Mesenchymal stem cell (in vitro differentiated cells and primary cell): ENCODE measurements at regions not wholly inside any gene's neighbourhood (a gene's known extent, or its start where the extent isn't known, plus 50 kb on each side); places are given as distances from the start of the nearest gene placed in this dataset.

Experiments used
- DNase-seq: peaks from one replicate; pipeline ENCODE4 v3.0.0-alpha.2; 2013
- H2AFZ ChIP-seq: one replicate; pipeline ENCODE4 v1.6.1; 2013; ENCODE audit warnings: low read depth, mild to moderate bottlenecking, control low read depth, inconsistent platforms, low read length, moderate library complexity
- H2AK5ac ChIP-seq: 2 replicates; pipeline ENCODE4 v1.6.1; 2013; ENCODE audit warnings: low read length, moderate library complexity, mild to moderate bottlenecking, inconsistent platforms; ENCODE audit not compliant: severe bottlenecking
- H2BK120ac ChIP-seq: one replicate; pipeline ENCODE4 v1.6.1; 2013; ENCODE audit warnings: low read depth, mild to moderate bottlenecking, inconsistent platforms, low read length, moderate library complexity
- H2BK12ac ChIP-seq, 2 experiments: one replicate each; pipeline ENCODE4 v1.6.1; 2013; ENCODE audit warnings: inconsistent platforms in 2 of 2, low read length in 2 of 2, mild to moderate bottlenecking in 2 of 2, moderate library complexity in 2 of 2, control low read depth in 1 of 2
- H2BK15ac ChIP-seq: one replicate; pipeline ENCODE4 v1.6.1; 2013; ENCODE audit warnings: mild to moderate bottlenecking, low read depth, inconsistent platforms; ENCODE audit not compliant: poor library complexity, severe bottlenecking
- H2BK5ac ChIP-seq: 2 replicates; pipeline ENCODE4 v1.6.1; 2013; ENCODE audit warnings: low read depth, mild to moderate bottlenecking, low read length, control low read depth, inconsistent platforms; ENCODE audit not compliant: poor library complexity, severe bottlenecking
- H3K14ac ChIP-seq, 2 experiments: one replicate each; pipeline ENCODE4 v1.6.1; 2013; ENCODE audit warnings: inconsistent platforms in 2 of 2, low read length in 2 of 2, control low read depth in 1 of 2, mild to moderate bottlenecking in 1 of 2, moderate library complexity in 1 of 2
- H3K18ac ChIP-seq, 2 experiments: one replicate each; pipeline ENCODE4 v1.6.1; 2013; ENCODE audit warnings: inconsistent platforms in 2 of 2, low read length in 2 of 2, control low read depth in 1 of 2, low read depth in 1 of 2, mild to moderate bottlenecking in 1 of 2
- H3K23ac ChIP-seq, 2 experiments: one replicate each; pipeline ENCODE4 v1.6.1; 2013; ENCODE audit warnings: inconsistent platforms in 2 of 2, low read length in 2 of 2, mild to moderate bottlenecking in 2 of 2, moderate library complexity in 2 of 2, control low read depth in 1 of 2
- H3K27ac ChIP-seq: 2 replicates; pipeline ENCODE4 v1.5.1; 2013; ENCODE audit warnings: mild to moderate bottlenecking, moderate library complexity, low read length, control low read depth, inconsistent platforms; ENCODE audit not compliant: poor library complexity, severe bottlenecking
- H3K27me3 ChIP-seq, 2 experiments: 2 replicates each; pipeline versions ENCODE4 v1.6.1 to v1.7.0; 2013; ENCODE audit warnings: low read length in 2 of 2, mild to moderate bottlenecking in 2 of 2, moderate library complexity in 2 of 2, control low read depth in 1 of 2, inconsistent platforms in 1 of 2; ENCODE audit not compliant: control insufficient read depth in 1 of 2, insufficient read depth in 1 of 2
- H3K36me3 ChIP-seq, 2 experiments: 2 replicates each; pipeline versions ENCODE4 v1.6.1 to v1.7.0; 2013; ENCODE audit warnings: low read length in 2 of 2, control low read depth in 1 of 2, inconsistent platforms in 1 of 2, low read depth in 1 of 2, mild to moderate bottlenecking in 1 of 2; ENCODE audit not compliant: insufficient read depth in 2 of 2, control insufficient read depth in 1 of 2
- H3K4ac ChIP-seq, 2 experiments: one replicate each; pipeline ENCODE4 v1.6.1; 2013; ENCODE audit warnings: inconsistent platforms in 2 of 2, low read length in 2 of 2, mild to moderate bottlenecking in 2 of 2, moderate library complexity in 2 of 2, control low read depth in 1 of 2, low read depth in 1 of 2
- H3K4me1 ChIP-seq: 2 replicates; pipeline ENCODE4 v1.6.1; 2013; ENCODE audit warnings: low read depth, low read length, control low read depth; ENCODE audit not compliant: control insufficient read depth, insufficient read depth
- H3K4me2 ChIP-seq: 2 replicates; pipeline ENCODE4 v1.6.1; 2013; ENCODE audit warnings: low read length, mild to moderate bottlenecking, inconsistent platforms; ENCODE audit not compliant: poor library complexity, severe bottlenecking
- H3K4me3 ChIP-seq, 2 experiments: 2 replicates each; pipeline versions ENCODE4 v1.5.1 to v1.7.0; 2013; ENCODE audit warnings: low read length in 2 of 2, mild to moderate bottlenecking in 2 of 2, control low read depth in 1 of 2, low read depth in 1 of 2; ENCODE audit not compliant: insufficient read depth in 1 of 2
- H3K79me1 ChIP-seq: replicated peaks from 2 replicates; pipeline ENCODE4 v1.6.1; 2013; ENCODE audit warnings: mild to moderate bottlenecking, control low read depth, low read length, inconsistent platforms; ENCODE audit not compliant: poor library complexity, severe bottlenecking
- H3K9ac ChIP-seq: 2 replicates; pipeline ENCODE4 v1.7.0; 2013; ENCODE audit warnings: mild to moderate bottlenecking, low read length, moderate library complexity
- H3K9me3 ChIP-seq: 2 replicates; pipeline ENCODE4 v1.7.0; 2013; ENCODE audit warnings: mild to moderate bottlenecking, low read length; ENCODE audit not compliant: control insufficient read depth
- H4K8ac ChIP-seq: one replicate; pipeline ENCODE4 v1.6.1; 2013; ENCODE audit warnings: inconsistent platforms, mild to moderate bottlenecking, low read length, moderate library complexity
- H4K91ac ChIP-seq: one replicate; pipeline ENCODE4 v1.6.1; 2013; ENCODE audit warnings: mild to moderate bottlenecking, low read length, inconsistent platforms
- WGBS: methylation state at CpG from one replicate; pipeline ENCODE4 v1.1.7; 2013; ENCODE audit warnings: mixed read lengths; 5-methylcytosine and 5-hydroxymethylcytosine counted together

DNA sequence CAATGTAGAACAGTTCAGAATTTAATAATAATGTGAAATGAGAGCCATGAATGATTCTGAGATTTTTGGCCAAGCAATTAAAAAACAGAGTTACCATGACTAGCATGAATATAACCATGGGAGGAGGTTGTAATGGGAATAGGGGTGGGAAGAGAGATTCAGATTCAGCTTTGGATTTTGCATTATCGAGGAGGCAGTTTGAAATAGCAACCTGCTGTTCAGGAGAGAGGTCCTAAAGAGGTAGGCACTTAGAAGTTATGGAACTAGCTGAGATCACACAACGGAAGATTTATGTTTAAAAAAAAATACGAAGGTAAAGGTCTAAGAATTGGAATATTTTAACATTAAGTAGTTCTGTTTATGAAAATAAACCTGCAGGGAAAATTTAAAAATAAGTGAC lies 124.4 kb upstream of the TECRL start:
- H3K4me3 ChIP-seq = no peak overlapping the region
- no peak overlapping the region for H3K14ac ChIP-seq
- H3K79me1 ChIP-seq = no peaks in the 10 kb centered on the region
- H3K4me1 ChIP-seq = no peaks in the 10 kb centered on the region
- no peak overlapping the region for H4K91ac ChIP-seq
- H3K36me3 ChIP-seq = no peaks in the 10 kb centered on the region
- H2BK5ac ChIP-seq = no peak overlapping the region
- no peak overlapping the region for H3K23ac ChIP-seq
- H2BK12ac ChIP-seq = no peak overlapping the region
- H3K9ac ChIP-seq = no peak overlapping the region
- H2AK5ac ChIP-seq = no peak overlapping the region
- no peak overlapping the region for H3K4ac ChIP-seq
- H2AFZ ChIP-seq = no peak overlapping the region
- no peak for DNase-seq
- WGBS = 87% methylated on average over 3 of the region's 3 CpGs
- H3K9me3 ChIP-seq = no peaks in the 10 kb centered on the region
- H3K18ac ChIP-seq = no peak overlapping the region
- no peaks in the 10 kb centered on the region for H3K27me3 ChIP-seq
- H3K4me2 ChIP-seq = no peak overlapping the region
- H3K27ac ChIP-seq = no peak overlapping the region
- no peak overlapping the region for H4K8ac ChIP-seq
- no peak overlapping the region for H2BK120ac ChIP-seq
- H2BK15ac ChIP-seq = no peak overlapping the region

DNA sequence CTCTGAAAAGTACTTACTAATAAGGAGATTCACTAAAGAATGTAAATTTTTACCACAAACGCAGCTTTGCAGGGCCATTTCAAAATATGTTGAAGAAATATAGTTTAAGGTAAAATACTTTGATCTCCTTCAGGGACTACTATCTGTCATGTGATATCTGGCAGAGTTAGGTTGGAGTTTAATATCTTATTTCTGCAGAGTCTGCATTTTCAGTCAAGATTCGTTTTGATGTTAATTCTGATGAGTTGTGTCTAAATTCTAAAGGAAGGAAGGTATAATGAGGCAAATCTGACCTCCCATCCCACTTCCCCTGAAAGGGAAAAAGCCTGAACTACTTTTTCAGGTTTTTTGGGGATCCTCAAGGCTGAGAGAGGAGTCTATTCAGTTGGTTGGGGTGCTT lies 123.9 kb upstream of the TECRL start:
- WGBS = 60% methylated on average over 1 of the region's 2 CpGs
- no peak overlapping the region for H3K18ac ChIP-seq
- H3K4me3 ChIP-seq = no peak overlapping the region
- no peak overlapping the region for H2AFZ ChIP-seq
- no peaks in the 10 kb centered on the region for H3K27me3 ChIP-seq
- no peak overlapping the region for H2BK12ac ChIP-seq
- no peak overlapping the region for H2AK5ac ChIP-seq
- H3K4ac ChIP-seq = no peak overlapping the region
- no peaks in the 10 kb centered on the region for H3K36me3 ChIP-seq
- no peak overlapping the region for H2BK5ac ChIP-seq
- no peak overlapping the region for H4K8ac ChIP-seq
- no peak overlapping the region for H4K91ac ChIP-seq
- no peak overlapping the region for H3K27ac ChIP-seq
- no peak overlapping the region for H2BK120ac ChIP-seq
- no peaks in the 10 kb centered on the region for H3K79me1 ChIP-seq
- H3K4me1 ChIP-seq = no peaks in the 10 kb centered on the region
- no peak overlapping the region for H2BK15ac ChIP-seq
- H3K9me3 ChIP-seq = no peaks in the 10 kb centered on the region
- no peak overlapping the region for H3K9ac ChIP-seq
- H3K4me2 ChIP-seq = no peak overlapping the region
- H3K23ac ChIP-seq = no peak overlapping the region
- no peak for DNase-seq
- no peak overlapping the region for H3K14ac ChIP-seq

DNA sequence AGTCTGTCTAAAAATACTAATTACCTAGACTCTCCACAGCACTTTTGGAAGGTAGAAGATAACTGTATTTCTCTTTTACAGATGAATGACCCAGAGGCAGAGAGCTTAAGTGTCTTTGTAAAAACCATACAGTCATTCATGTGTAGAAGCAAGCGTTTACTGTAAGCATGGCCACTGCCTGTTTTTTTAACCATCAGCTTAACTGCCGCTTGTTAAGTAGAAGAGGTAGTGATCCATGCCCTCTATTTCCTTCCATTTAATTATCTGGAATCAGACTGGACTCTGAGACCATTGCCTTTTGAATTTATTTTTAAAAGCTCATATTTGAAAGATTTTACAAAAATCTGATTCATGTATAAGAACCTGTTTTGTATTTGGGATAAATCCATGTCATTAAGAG lies 111.2 kb upstream of the TECRL start:
- Histone ChIP-seq H3K18ac (no peak overlapping the region), H3K4me1 (no peaks in the 10 kb centered on the region), H3K4me2 (no peak overlapping the region), H2BK15ac (no peak overlapping the region), H3K14ac (no peak overlapping the region), H3K36me3 (no peaks in the 10 kb centered on the region), H3K79me1 (no peaks in the 10 kb centered on the region), H3K9me3 (no peaks in the 10 kb centered on the region), H2BK5ac (no peak overlapping the region), H4K8ac (no peak overlapping the region), H3K9ac (no peak overlapping the region), H2AFZ (no peak overlapping the region), H3K4me3 (no peak overlapping the region), H2BK12ac (no peak overlapping the region), H3K4ac (no peak overlapping the region), H2AK5ac (no peak overlapping the region), H2BK120ac (no peak overlapping the region), H4K91ac (no peak overlapping the region), H3K27ac (no peak overlapping the region), H3K23ac (no peak overlapping the region), H3K27me3 (no peaks in the 10 kb centered on the region)
- no peak for DNase-seq
- 81% methylated on average over 2 of the region's 2 CpGs for WGBS

DNA sequence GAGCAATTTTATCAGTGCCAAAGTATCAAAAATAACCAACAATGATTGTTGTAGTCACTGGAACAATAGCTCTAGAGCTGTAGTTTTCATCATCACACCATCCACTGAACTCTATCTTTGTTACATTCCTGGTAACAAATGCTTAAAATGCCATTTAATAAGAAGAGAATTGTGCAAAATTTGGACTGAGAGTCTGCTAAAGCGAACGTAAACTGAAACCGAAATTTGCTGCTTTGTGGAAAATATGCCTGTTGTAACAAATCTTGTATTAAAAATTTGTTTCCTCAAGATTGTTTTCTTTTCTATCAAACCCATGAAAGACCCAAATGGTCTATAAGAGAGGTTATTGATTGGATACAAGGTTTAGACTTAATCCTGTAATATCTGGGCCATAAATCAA lies 109.3 kb upstream of the TECRL start:
- no peak for DNase-seq
- Histone ChIP-seq H3K36me3 (no peaks in the 10 kb centered on the region), H3K79me1 (no peaks in the 10 kb centered on the region), H3K4ac (no peak overlapping the region), H3K4me3 (no peak overlapping the region), H3K18ac (no peak overlapping the region), H3K27me3 (no peaks in the 10 kb centered on the region), H2BK5ac (no peak overlapping the region), H2AFZ (no peak overlapping the region), H2BK120ac (no peak overlapping the region), H2BK12ac (no peak overlapping the region), H3K14ac (no peak overlapping the region), H2AK5ac (no peak overlapping the region), H3K9me3 (no peaks in the 10 kb centered on the region), H4K8ac (no peak overlapping the region), H3K23ac (no peak overlapping the region), H3K4me2 (no peak overlapping the region), H3K27ac (no peak overlapping the region), H3K9ac (no peak overlapping the region), H3K4me1 (no peaks in the 10 kb centered on the region), H4K91ac (no peak overlapping the region), H2BK15ac (no peak overlapping the region)
- 100% methylated on average over 3 of the region's 3 CpGs for WGBS
